DMS79 (cell line): ENCODE measurements at regions not wholly inside any gene's neighbourhood (a gene's known extent, or its start where the extent isn't known, plus 50 kb on each side); places are given as distances from the start of the nearest gene placed in this dataset.
A peak's percentile ranks its signal among the peaks of the same experiment; 100 is the strongest.

Source experiments
- DNase-seq: peaks from one replicate; lab custom pipeline; 2025; lab: John Stamatoyannopoulos, UW

- DNase-seq = no peak
Observed at GRCh38 chr2:172329416-172329773, 98.0 kb upstream of the ITGA6 start.

- DNase-seq = no peak
Observed at GRCh38 chr2:172329774-172330671, 97.4 kb upstream of the ITGA6 start.

GRCh38 chr2:172332507-172332906 lies 94.9 kb upstream of the ITGA6 start:
- no peak for DNase-seq

GRCh38 chr2:172333235-172333977 lies 94.0 kb upstream of the ITGA6 start:
- DNase-seq = no peak

- DNase-seq = no peak
Observed at GRCh38 chr2:172333978-172334330, 93.4 kb upstream of the ITGA6 start.

GRCh38 chr2:172334988-172335387 lies 92.4 kb upstream of the ITGA6 start:
- no peak for DNase-seq

GRCh38 chr2:172335736-172336135 lies 91.7 kb upstream of the ITGA6 start:
- no peak for DNase-seq

- DNase-seq = no peak
Observed at GRCh38 chr2:172336681-172337080, 90.7 kb upstream of the ITGA6 start.

- no peak for DNase-seq
Observed at GRCh38 chr2:172339371-172340010, 87.9 kb upstream of the ITGA6 start.

- DNase-seq = no peak
Observed at GRCh38 chr2:172340394-172340793, 87.0 kb upstream of the ITGA6 start.

- DNase-seq = no peak
Observed at GRCh38 chr2:172342078-172342477, 85.3 kb upstream of the ITGA6 start.

GRCh38 chr2:172342611-172343010 lies 84.8 kb upstream of the ITGA6 start:
- DNase-seq = peak; percentile 96

- no peak for DNase-seq
Observed at GRCh38 chr2:172344159-172344558, 83.2 kb upstream of the ITGA6 start.

- no peak for DNase-seq
Observed at GRCh38 chr2:172345956-172346555, 81.3 kb upstream of the ITGA6 start.

- DNase-seq = no peak
Observed at GRCh38 chr2:172348555-172349288, 78.7 kb upstream of the ITGA6 start.

- DNase-seq = no peak
Observed at GRCh38 chr2:172350839-172351479, 76.4 kb upstream of the ITGA6 start.

GRCh38 chr2:172351586-172351985 lies 75.8 kb upstream of the ITGA6 start:
- DNase-seq = no peak

GRCh38 chr2:172354347-172354746 lies 73.0 kb upstream of the ITGA6 start:
- DNase-seq = no peak

GRCh38 chr2:172357442-172357841 lies 69.9 kb upstream of the ITGA6 start:
- no peak for DNase-seq

GRCh38 chr2:172358691-172359556 lies 68.5 kb upstream of the ITGA6 start:
- no peak for DNase-seq
